ENCODE measurements at regions not wholly inside any gene's neighbourhood (a gene's known extent, or its start where the extent isn't known, plus 50 kb on each side); places are given as distances from the start of the nearest gene placed in this dataset.

DNA sequence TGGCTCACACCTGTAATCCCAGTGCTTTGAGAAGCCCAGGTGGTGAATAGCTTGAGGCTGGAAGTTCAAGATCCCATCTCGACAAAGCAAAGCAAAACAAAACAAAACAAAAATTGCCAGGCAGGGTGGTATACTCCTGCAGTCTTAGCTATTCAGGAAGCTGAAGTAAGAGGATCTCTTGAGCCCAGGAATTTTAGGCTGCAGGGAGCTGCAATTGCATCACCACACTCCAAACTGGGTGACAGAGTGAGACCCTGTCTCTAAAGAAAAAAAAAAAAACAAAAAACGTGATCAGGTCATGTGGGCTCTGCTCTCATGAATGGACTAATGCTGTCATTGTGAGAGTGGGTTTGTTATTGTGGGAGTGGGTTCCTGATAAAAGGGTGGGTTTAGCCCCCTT, 409.1 kb downstream of the NPIPA7 start:
- Histone ChIP-seq H3K27me3 (no peaks in the 10 kb centered on the region), H3K4me3 (no peak overlapping the region)

GRCh38 chr16:16790597-16790996, 411.7 kb downstream of the NPIPA7 start:
- Histone ChIP-seq H3K27ac (no peak overlapping the region), H3K27me3 (no peaks in the 10 kb centered on the region), H3K4me3 (no peak overlapping the region), H3K4me1 (no peaks in the 10 kb centered on the region), H3K36me3 (no peaks in the 10 kb centered on the region), H3K9me3 (no peaks in the 10 kb centered on the region)
- TF ChIP-seq CTCF (IDR thresholded peaks at IDR 0.05): no peak
- TF ChIP-seq POLR2A (IDR thresholded peaks at IDR 0.05): no peak
- intact Hi-C loops (cut with DNase I; ENCODE audit: low total_unique reads): no loop called here
- no peak for DNase-seq

More for the DNA sequence above, 409.1 kb downstream of the NPIPA7 start:
- DNase-seq: no peak
- H3K36me3 ChIP-seq: no peaks in the 10 kb centered on the region
- TF ChIP-seq CTCF (IDR thresholded peaks at IDR 0.05) (no peak), POLR2A (IDR thresholded peaks at IDR 0.05) (no peak)
- intact Hi-C loops (cut with DNase I; ENCODE audit: low total_unique reads): no loop called here
- H3K4me1 ChIP-seq: no peaks in the 10 kb centered on the region
- H3K9me3 ChIP-seq: no peaks in the 10 kb centered on the region
- H3K27ac ChIP-seq: no peak overlapping the region

GRCh38 chr16:16791051-16791450, 412.1 kb downstream of the NPIPA7 start:
- no peaks in the 10 kb centered on the region for H3K4me1 ChIP-seq
- intact Hi-C loops (cut with DNase I; ENCODE audit: low total_unique reads): no loop called here
- H3K9me3 ChIP-seq: no peaks in the 10 kb centered on the region
- no peak for DNase-seq
- TF ChIP-seq POLR2A (IDR thresholded peaks at IDR 0.05): no peak
- TF ChIP-seq CTCF (IDR thresholded peaks at IDR 0.05): no peak
- H3K4me3 ChIP-seq: no peak overlapping the region
- no peak overlapping the region for H3K27ac ChIP-seq
- no peaks in the 10 kb centered on the region for H3K27me3 ChIP-seq
- no peaks in the 10 kb centered on the region for H3K36me3 ChIP-seq

DNA sequence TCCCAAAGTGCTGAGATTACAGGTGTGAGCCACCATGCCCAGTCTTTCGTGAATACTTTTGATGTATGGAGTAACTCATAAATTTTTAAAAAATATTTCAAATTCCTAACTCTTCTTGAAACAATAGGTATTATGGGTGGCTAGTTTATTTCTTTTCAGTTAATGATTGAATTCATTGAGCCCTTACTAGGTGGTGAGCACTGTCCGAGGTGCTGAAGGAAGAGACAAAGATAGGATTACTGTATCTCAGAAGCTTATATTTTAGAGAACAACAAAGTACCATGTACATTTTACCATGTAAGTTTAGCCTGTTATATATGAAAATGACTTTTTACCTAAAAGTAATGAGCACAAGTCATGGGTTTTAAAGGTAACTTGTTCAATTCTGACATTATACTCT, 418.3 kb downstream of the NPIPA7 start:
- no peaks in the 10 kb centered on the region for H3K4me1 ChIP-seq
- no peak for DNase-seq

GRCh38 chr16:16798504-16798903, 419.6 kb downstream of the NPIPA7 start:
- Histone ChIP-seq H3K9me3 (no peaks in the 10 kb centered on the region), H3K27ac (no peak overlapping the region), H3K4me3 (no peak overlapping the region), H3K36me3 (no peaks in the 10 kb centered on the region), H3K4me1 (no peaks in the 10 kb centered on the region), H3K27me3 (no peaks in the 10 kb centered on the region)
- intact Hi-C loops (cut with DNase I; ENCODE audit: low total_unique reads): no loop called here
- no peak for TF ChIP-seq CTCF (IDR thresholded peaks at IDR 0.05)
- no peak for TF ChIP-seq POLR2A (IDR thresholded peaks at IDR 0.05)
- no peak for DNase-seq

More for the DNA sequence above, 418.3 kb downstream of the NPIPA7 start:
- TF ChIP-seq POLR2A (IDR thresholded peaks at IDR 0.05) (no peak), CTCF (IDR thresholded peaks at IDR 0.05) (no peak)
- Histone ChIP-seq H3K27me3 (no peaks in the 10 kb centered on the region), H3K27ac (no peak overlapping the region), H3K9me3 (no peaks in the 10 kb centered on the region), H3K4me3 (no peak overlapping the region), H3K36me3 (no peaks in the 10 kb centered on the region)
- intact Hi-C loops (cut with DNase I; ENCODE audit: low total_unique reads): no loop called here

All from uterus (tissue), 3 donors.